IMR-90 (cell line): ENCODE measurements at regions not wholly inside any gene's neighbourhood (a gene's known extent, or its start where the extent isn't known, plus 50 kb on each side); places are given as distances from the start of the nearest gene placed in this dataset.

Experiments
- ATAC-seq: fragments of 200-7000 bp; cut with Tn5 transposase; 2 replicates; pipeline ENCODE4 v1.9.1; 2020; ENCODE audit warnings: low read depth, mild to moderate bottlenecking, moderate library complexity
- BruUV-seq: library from RNA; stranded (reverse); fragments of 400-500 nt; replicated peaks from 2 replicates; lab custom pipeline; 2021; lab: Mats Ljungman, UMichigan
- CTCF ChIA-PET: fragments of 300-600 bp; formaldehyde crosslinking; extraction: SDS; loops from one replicate; lab custom pipeline; 2021; ENCODE audit warnings: antibody characterized with exemption; lab: Yijun Ruan, JAX
- POLR2A ChIA-PET: fragments of 300-600 bp; sonication (Branson Sonifier 250); formaldehyde crosslinking; loops from one replicate; lab custom pipeline; 2022; ENCODE audit warnings: antibody characterized with exemption; ENCODE audit not compliant: unreplicated experiment; lab: Charles Lee
- DNase-seq: peaks from one replicate; pipeline ENCODE4 v3.0.0; 2013
- H2AFZ ChIP-seq: replicated peaks from 2 replicates; pipeline ENCODE3; 2013; ENCODE audit warnings: low read length, mild to moderate bottlenecking; ENCODE audit not compliant: poor library complexity
- H2AK5ac ChIP-seq: 2 replicates; pipeline ENCODE4 v1.6.1; 2013; ENCODE audit warnings: low read depth, low read length, inconsistent platforms
- H2AK9ac ChIP-seq: replicated peaks from 2 replicates; pipeline ENCODE3; 2013; ENCODE audit warnings: mild to moderate bottlenecking, low read depth, low read length, moderate library complexity; ENCODE audit not compliant: poor library complexity
- H2BK120ac ChIP-seq: 2 replicates; pipeline ENCODE4 v1.6.1; 2013; ENCODE audit warnings: low read depth, low read length, inconsistent platforms
- H2BK15ac ChIP-seq: 3 replicates; pipeline ENCODE4 v1.6.1; 2013; ENCODE audit warnings: low read depth, low read length, inconsistent platforms
- H2BK20ac ChIP-seq: 2 replicates; pipeline ENCODE4 v1.6.1; 2013; ENCODE audit warnings: low read depth, mild to moderate bottlenecking, inconsistent platforms, low read length, moderate library complexity
- H2BK5ac ChIP-seq: 2 replicates; pipeline ENCODE4 v1.6.1; 2013; ENCODE audit warnings: mild to moderate bottlenecking, low read depth, low read length, inconsistent platforms; ENCODE audit not compliant: poor library complexity, severe bottlenecking
- H3K14ac ChIP-seq: replicated peaks from 2 replicates; pipeline ENCODE4 v1.6.1; 2013; ENCODE audit warnings: low read depth, low read length, inconsistent platforms
- H3K18ac ChIP-seq: 2 replicates; pipeline ENCODE4 v1.6.1; 2013; ENCODE audit warnings: low read depth, low read length, control low read depth
- H3K23ac ChIP-seq: 2 replicates; pipeline ENCODE4 v1.6.1; 2013; ENCODE audit warnings: low read depth, low read length, inconsistent platforms
- H3K27ac ChIP-seq: 2 replicates; pipeline ENCODE4 v1.5.1; 2013; ENCODE audit warnings: mild to moderate bottlenecking, control low read depth, low read length; ENCODE audit not compliant: insufficient read depth
- H3K27me3 ChIP-seq: 2 replicates; pipeline ENCODE4 v1.6.1; 2013; ENCODE audit warnings: low read length; ENCODE audit not compliant: control insufficient read depth, insufficient read depth
- H3K36me3 ChIP-seq: 2 replicates; pipeline ENCODE4 v1.6.1; 2013; ENCODE audit warnings: low read length, mixed read lengths; ENCODE audit not compliant: control insufficient read depth, insufficient read depth
- H3K4ac ChIP-seq: 2 replicates; pipeline ENCODE4 v1.6.1; 2013; ENCODE audit warnings: low read depth, low read length, inconsistent platforms
- H3K4me1 ChIP-seq: 2 replicates; pipeline ENCODE4 v1.6.1; 2013; ENCODE audit warnings: low read length, mixed read lengths; ENCODE audit not compliant: control insufficient read depth, insufficient read depth
- H3K4me2 ChIP-seq: 2 replicates; pipeline ENCODE4 v1.6.1; 2013; ENCODE audit warnings: low read depth, mild to moderate bottlenecking, control low read depth, low read length, moderate library complexity
- H3K4me3 ChIP-seq: 2 replicates; pipeline ENCODE4 v1.5.1; 2013; ENCODE audit warnings: low read depth, mild to moderate bottlenecking, control low read depth, low read length, moderate library complexity; ENCODE audit not compliant: insufficient read depth
- H3K56ac ChIP-seq: 2 replicates; pipeline ENCODE4 v1.6.1; 2013; ENCODE audit warnings: low read length, inconsistent platforms; ENCODE audit not compliant: insufficient read depth; ENCODE audit errors: extremely low read depth
- H3K79me1 ChIP-seq, 2 experiments: 2 replicates each; pipeline ENCODE4 v1.6.1; 2013; ENCODE audit warnings: low read length in 2 of 2, inconsistent platforms in 1 of 2, low read depth in 1 of 2
- H3K9ac ChIP-seq: 2 replicates; pipeline ENCODE4 v1.6.1; 2013; ENCODE audit warnings: low read depth, low read length, control low read depth
- H3K9me1 ChIP-seq: 2 replicates; pipeline ENCODE4 v1.6.1; 2013; ENCODE audit warnings: low read length, inconsistent platforms; ENCODE audit not compliant: insufficient read depth
- H3K9me3 ChIP-seq: 2 replicates; pipeline ENCODE4 v1.6.1; 2013; ENCODE audit warnings: low read length; ENCODE audit not compliant: control insufficient read depth, insufficient read depth
- H4K20me1 ChIP-seq: 2 replicates; pipeline ENCODE4 v1.6.1; 2013; ENCODE audit warnings: low read length, inconsistent platforms; ENCODE audit not compliant: insufficient read depth
- H4K5ac ChIP-seq: 2 replicates; pipeline ENCODE4 v1.6.1; 2013; ENCODE audit warnings: mild to moderate bottlenecking, low read depth, low read length, control low read depth
- H4K8ac ChIP-seq, 2 experiments: 2 replicates each; pipeline ENCODE4 v1.6.1; 2013; ENCODE audit warnings: low read depth in 2 of 2, low read length in 2 of 2, control low read depth in 1 of 2, inconsistent platforms in 1 of 2
- H4K91ac ChIP-seq: 2 replicates; pipeline ENCODE4 v1.6.1; 2013; ENCODE audit warnings: low read depth, low read length, inconsistent platforms; ENCODE audit not compliant: insufficient read depth
- CEBPB ChIP-seq: IDR thresholded peaks from 2 replicates; pipeline ENCODE4 v1.6.1; 2012; ENCODE audit warnings: low read depth, low read length, improper control_type of control experiment
- CHD1 ChIP-seq: IDR thresholded peaks from 2 replicates; pipeline ENCODE4 v1.6.1; 2012; ENCODE audit warnings: low read depth, low read length, improper control_type of control experiment
- MAZ ChIP-seq: IDR thresholded peaks from 2 replicates; pipeline ENCODE4 v1.6.1; 2012; ENCODE audit warnings: low read depth, mild to moderate bottlenecking, low read length, improper control_type of control experiment, moderate library complexity, borderline replicate concordance
- MXI1 ChIP-seq: IDR thresholded peaks from 2 replicates; pipeline ENCODE4 v1.6.1; 2012; ENCODE audit warnings: low read depth, mild to moderate bottlenecking, low read length, moderate library complexity, borderline replicate concordance
- NFE2L2 ChIP-seq: fragments of 150-350 bp; IDR thresholded peaks from 2 replicates; pipeline ENCODE4 v1.6.1; 2016; ENCODE audit warnings: low read depth, mild to moderate bottlenecking, low read length
- POLR2A ChIP-seq: IDR thresholded peaks from 2 replicates; pipeline ENCODE4 v1.6.1; 2012; ENCODE audit warnings: mild to moderate bottlenecking, low read depth, low read length
- RCOR1 ChIP-seq: IDR thresholded peaks from 2 replicates; pipeline ENCODE4 v1.6.1; 2012; ENCODE audit warnings: mild to moderate bottlenecking, low read length, improper control_type of control experiment; ENCODE audit not compliant: insufficient replicate concordance
- WGBS, 2 experiments: methylation state at CpG; one replicate each; pipeline versions ENCODE4 v1.1.5 to v1.1.7; 2013; ENCODE audit warnings: missing lambda C conversion rate in 2 of 2; ENCODE audit not compliant: insufficient read length in 1 of 2; ENCODE audit errors: extremely low coverage in 2 of 2; 5-methylcytosine and 5-hydroxymethylcytosine counted together
- dilution Hi-C: fragments of 300-500 bp; cut with HindIII; formaldehyde crosslinking; loops from one replicate; pipeline ENCODE4 v1.14.3; 2018; ENCODE audit warnings: low sequenced_read_pairs; ENCODE audit not compliant: unreplicated experiment
- in situ Hi-C: fragments of 300-500 bp; cut with MboI; formaldehyde crosslinking; loops from 3 replicates; pipeline ENCODE4 v1.14.3; 2019; ENCODE audit warnings: low sequenced_read_pairs, inconsistent platforms, mixed read lengths
- intact Hi-C: fragments of 100-400 bp; cut with micrococcal nuclease; formaldehyde crosslinking; loops from 2 replicates; pipeline ENCODE4 v1.10.0; 2022
- TF ChIP-seq, protein P1 (sequence below): conservative IDR thresholded peaks from 2 replicates; pipeline ENCODE4 v1.5.1; 2012; ENCODE audit warnings: mild to moderate bottlenecking, low read depth, low read length, improper control_type of control experiment

DNA sequence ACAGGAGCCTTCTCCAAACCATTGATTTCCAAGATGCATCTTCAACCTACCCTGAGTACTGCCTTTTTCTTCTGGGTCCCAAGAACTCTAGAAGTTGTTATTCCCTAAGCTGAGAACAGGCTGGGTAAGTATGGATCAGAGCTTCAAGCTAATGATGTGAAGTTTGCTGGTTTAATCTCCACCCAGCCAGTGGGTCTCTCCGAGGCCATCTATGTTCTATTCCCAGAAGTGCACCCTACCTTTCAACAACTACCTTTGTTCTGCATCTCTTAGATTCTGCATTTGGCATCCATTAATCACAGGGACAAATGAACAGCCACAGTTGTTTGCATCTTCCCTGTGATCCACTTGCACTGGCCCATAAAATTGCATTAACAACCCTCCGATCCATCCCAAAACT, 246.2 kb downstream of the HIVEP2 start:
- no peak overlapping the region for H2BK15ac ChIP-seq
- no peak for TF ChIP-seq MAZ
- no peak for TF ChIP-seq CHD1
- TF ChIP-seq NFE2L2 = no peak
- TF ChIP-seq RCOR1 = no peak
- TF ChIP-seq POLR2A = no peak
- TF ChIP-seq, protein P1, sequence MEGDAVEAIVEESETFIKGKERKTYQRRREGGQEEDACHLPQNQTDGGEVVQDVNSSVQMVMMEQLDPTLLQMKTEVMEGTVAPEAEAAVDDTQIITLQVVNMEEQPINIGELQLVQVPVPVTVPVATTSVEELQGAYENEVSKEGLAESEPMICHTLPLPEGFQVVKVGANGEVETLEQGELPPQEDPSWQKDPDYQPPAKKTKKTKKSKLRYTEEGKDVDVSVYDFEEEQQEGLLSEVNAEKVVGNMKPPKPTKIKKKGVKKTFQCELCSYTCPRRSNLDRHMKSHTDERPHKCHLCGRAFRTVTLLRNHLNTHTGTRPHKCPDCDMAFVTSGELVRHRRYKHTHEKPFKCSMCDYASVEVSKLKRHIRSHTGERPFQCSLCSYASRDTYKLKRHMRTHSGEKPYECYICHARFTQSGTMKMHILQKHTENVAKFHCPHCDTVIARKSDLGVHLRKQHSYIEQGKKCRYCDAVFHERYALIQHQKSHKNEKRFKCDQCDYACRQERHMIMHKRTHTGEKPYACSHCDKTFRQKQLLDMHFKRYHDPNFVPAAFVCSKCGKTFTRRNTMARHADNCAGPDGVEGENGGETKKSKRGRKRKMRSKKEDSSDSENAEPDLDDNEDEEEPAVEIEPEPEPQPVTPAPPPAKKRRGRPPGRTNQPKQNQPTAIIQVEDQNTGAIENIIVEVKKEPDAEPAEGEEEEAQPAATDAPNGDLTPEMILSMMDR = 0 out of 2 replicates have a peak, but pooled peaks have one; percentile 6
- no peak for TF ChIP-seq MXI1
- no peak for TF ChIP-seq CEBPB
- no CpG with 5 or more reads among the region's 2 CpGs for WGBS, 2 experiments
- no peak overlapping the region for H3K14ac ChIP-seq
- H3K4ac ChIP-seq = no peak overlapping the region
- no peaks in the 10 kb centered on the region for H4K20me1 ChIP-seq
- no peaks in the 10 kb centered on the region for H3K79me1 ChIP-seq
- H3K27ac ChIP-seq = no peak overlapping the region
- ATAC-seq = no peak
- no peak overlapping the region for H3K4me2 ChIP-seq
- H2BK120ac ChIP-seq = no peak overlapping the region
- H2BK5ac ChIP-seq = no peak overlapping the region
- no peaks in the 10 kb centered on the region for H3K9me1 ChIP-seq
- no peak overlapping the region for H3K18ac ChIP-seq
- H4K91ac ChIP-seq = no peak overlapping the region
- H3K9ac ChIP-seq = no peak overlapping the region
- H3K4me1 ChIP-seq = no peaks in the 10 kb centered on the region; the same call in 1 of the 2 replicates
- dilution Hi-C loops (no loop called here), in situ Hi-C loops (loop anchor here (25.0 kb wide), 1 partner anchor 1314 kb away; the partner anchor contains the start of gene PLAGL1), intact Hi-C loops (no loop called here)
- no peak overlapping the region for H3K4me3 ChIP-seq
- no peak overlapping the region for H3K56ac ChIP-seq
- no peak overlapping the region for H3K23ac ChIP-seq
- CTCF ChIA-PET = no interaction called here
- H3K27me3 ChIP-seq = no peaks in the 10 kb centered on the region
- DNase-seq = no peak
- no peak overlapping the region for H2AK9ac ChIP-seq
- H2AK5ac ChIP-seq = no peak overlapping the region
- H3K9me3 ChIP-seq = no peaks in the 10 kb centered on the region
- BruUV-seq = no TSS peak
- H2BK20ac ChIP-seq = no peak overlapping the region
- no peak overlapping the region for H4K5ac ChIP-seq
- H3K36me3 ChIP-seq = no peaks in the 10 kb centered on the region
- no peak overlapping the region for H4K8ac ChIP-seq
- H2AFZ ChIP-seq = no peak overlapping the region
- POLR2A ChIA-PET = no interaction called here
